ENCODE measurements at regions not wholly inside any gene's neighbourhood (a gene's known extent, or its start where the extent isn't known, plus 50 kb on each side); places are given as distances from the start of the nearest gene placed in this dataset.

GRCh38 chr3:86481031-86481430 lies 509.9 kb downstream of the VGLL3 start:
- no TSS peak for BruUV-seq (replicated peaks)
- intact Hi-C loops (cut with micrococcal nuclease; ENCODE audit: unreplicated experiment) (no loop called here), in situ Hi-C loops (cut with HindIII; ENCODE audit: low pct_unique_long_range_greater_than_20kb, low sequenced_read_pairs) (no loop called here)
- Histone ChIP-seq H3K4me3 (ENCODE audit: low read depth in 2 of 2, low read length in 2 of 2) (no peak overlapping the region), H3K36me3 (ENCODE audit: control insufficient read depth, insufficient read depth, low read length) (no peaks in the 10 kb centered on the region), H3K9me3 (ENCODE audit: control insufficient read depth, insufficient read depth, low read depth, low read length) (no peaks in the 10 kb centered on the region), H3K4me1 (ENCODE audit: control insufficient read depth, insufficient read depth, low read length) (no peaks in the 10 kb centered on the region), H3K27me3 (ENCODE audit: control insufficient read depth, insufficient read depth, low read length) (no peaks in the 10 kb centered on the region), H3K27ac (ENCODE audit: low read length) (no peak overlapping the region)
- ATAC-seq = no peak
- DNase-seq (ENCODE audit: low read depth, low spot score) = no peak
- POLR2A ChIA-PET = no interaction called here
- no peak for TF ChIP-seq TCF7L2 (IDR thresholded peaks at IDR 0.05; ENCODE audit: low read depth, low read length)
- TF ChIP-seq SIN3A (IDR thresholded peaks at IDR 0.05; ENCODE audit: borderline replicate concordance, insufficient read depth, low read depth, low read length) = no peak
- TF ChIP-seq CTCF (IDR thresholded peaks at IDR 0.05) = no peak
- no peak for TF ChIP-seq REST (IDR thresholded peaks at IDR 0.05; ENCODE audit: insufficient read depth in 1 of 2, low read depth in 2 of 2, low read length in 1 of 2)
- TF ChIP-seq POLR2AphosphoS5 (IDR thresholded peaks at IDR 0.05; ENCODE audit: low read depth, low read length) = no peak
- CTCF ChIA-PET = no interaction called here

GRCh38 chr3:86464180-86464579 lies 526.8 kb downstream of the VGLL3 start:
- no peaks in the 10 kb centered on the region for H3K36me3 ChIP-seq (ENCODE audit: control insufficient read depth, insufficient read depth, low read length)
- intact Hi-C loops (cut with micrococcal nuclease; ENCODE audit: unreplicated experiment) = no loop called here
- no peaks in the 10 kb centered on the region for H3K4me1 ChIP-seq (ENCODE audit: control insufficient read depth, insufficient read depth, low read length)
- no TSS peak for BruUV-seq (replicated peaks)
- TF ChIP-seq SIN3A (IDR thresholded peaks at IDR 0.05; ENCODE audit: borderline replicate concordance, insufficient read depth, low read depth, low read length) (no peak), POLR2AphosphoS5 (IDR thresholded peaks at IDR 0.05; ENCODE audit: low read depth, low read length) (no peak), CTCF (IDR thresholded peaks at IDR 0.05) (no peak), REST (IDR thresholded peaks at IDR 0.05; ENCODE audit: insufficient read depth in 1 of 2, low read depth in 2 of 2, low read length in 1 of 2) (no peak), TCF7L2 (IDR thresholded peaks at IDR 0.05; ENCODE audit: low read depth, low read length) (no peak)
- no peaks in the 10 kb centered on the region for H3K27me3 ChIP-seq (ENCODE audit: control insufficient read depth, insufficient read depth, low read length)
- CTCF ChIA-PET = no interaction called here
- H3K4me3 ChIP-seq (ENCODE audit: low read depth in 2 of 2, low read length in 2 of 2) = no peak overlapping the region
- no peak for ATAC-seq
- no peak for DNase-seq (ENCODE audit: low read depth, low spot score)
- no peaks in the 10 kb centered on the region for H3K9me3 ChIP-seq (ENCODE audit: control insufficient read depth, insufficient read depth, low read depth, low read length)
- no peak overlapping the region for H3K27ac ChIP-seq (ENCODE audit: low read length)
- POLR2A ChIA-PET = no interaction called here
- in situ Hi-C loops (cut with HindIII; ENCODE audit: low pct_unique_long_range_greater_than_20kb, low sequenced_read_pairs) = no loop called here

Data from Panc1 (cell line).